ENCODE measurements at regions not wholly inside any gene's neighbourhood (a gene's known extent, or its start where the extent isn't known, plus 50 kb on each side); places are given as distances from the start of the nearest gene placed in this dataset.
A peak's percentile ranks its signal among the peaks of the same experiment; 100 is the strongest.
"Not testable (repeated sequence)": the region's sequence is repeated elsewhere in the genome, so short reads cannot be mapped to it uniquely, and the experiment has no call there.

DNA sequence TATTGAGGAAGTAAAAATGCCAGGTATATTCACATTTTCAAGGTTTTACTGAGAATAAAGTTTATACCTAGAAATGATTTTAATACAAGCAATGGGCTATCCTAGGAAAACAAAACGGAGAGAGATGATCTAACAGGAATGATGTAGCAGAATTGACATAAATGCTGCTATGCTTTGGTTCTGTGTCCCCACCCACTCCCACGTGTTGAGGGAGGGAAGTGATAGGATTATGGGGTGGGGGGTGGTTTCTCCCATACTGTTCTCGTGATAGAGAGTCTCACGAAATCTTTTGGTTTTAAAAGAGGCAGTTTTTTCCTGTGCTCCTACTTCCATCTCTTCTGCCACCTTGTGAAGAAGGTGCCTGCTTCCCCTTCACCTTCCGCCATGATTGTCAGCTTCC, 236.2 kb upstream of the ZNF337 start:
- not testable (repeated sequence) for H3K27me3 Mint-ChIP-seq

DNA sequence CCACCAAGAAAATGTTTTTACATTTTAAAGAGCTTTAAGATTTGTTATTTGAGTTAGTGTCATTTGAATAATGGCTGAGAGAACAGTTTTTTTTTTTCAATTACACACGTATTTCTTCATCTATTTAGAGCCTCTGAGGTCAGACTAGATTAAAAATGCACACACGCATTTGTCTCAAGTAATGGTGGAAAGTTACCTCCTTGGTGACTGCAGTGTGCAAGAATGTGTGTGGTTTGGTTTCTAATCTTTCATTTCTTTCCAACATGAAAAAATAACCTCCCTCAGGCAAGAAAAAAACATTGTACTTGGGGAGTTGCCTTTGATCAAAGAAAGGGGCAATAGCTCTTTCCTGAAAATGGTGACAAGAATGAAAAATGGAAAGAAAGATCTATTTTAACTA, 235.5 kb upstream of the ZNF337 start:
- H3K27ac Mint-ChIP-seq; H3K9me3 Mint-ChIP-seq; H3K4me1 Mint-ChIP-seq (ENCODE audit: low read depth); DNase-seq; intact Hi-C loops (cut with micrococcal nuclease); CTCF ChIA-PET; H3K4me3 Mint-ChIP-seq; H3K36me3 Mint-ChIP-seq (ENCODE audit: low read depth); POLR2A ChIA-PET; ATAC-seq; H3K27me3 Mint-ChIP-seq: not testable (repeated sequence)

More for the DNA sequence above, 236.2 kb upstream of the ZNF337 start:
- H3K27ac Mint-ChIP-seq; H3K4me3 Mint-ChIP-seq; ATAC-seq; H3K9me3 Mint-ChIP-seq; DNase-seq; H3K4me1 Mint-ChIP-seq (ENCODE audit: low read depth); intact Hi-C loops (cut with micrococcal nuclease); POLR2A ChIA-PET; CTCF ChIA-PET; H3K36me3 Mint-ChIP-seq (ENCODE audit: low read depth): not testable (repeated sequence)

DNA sequence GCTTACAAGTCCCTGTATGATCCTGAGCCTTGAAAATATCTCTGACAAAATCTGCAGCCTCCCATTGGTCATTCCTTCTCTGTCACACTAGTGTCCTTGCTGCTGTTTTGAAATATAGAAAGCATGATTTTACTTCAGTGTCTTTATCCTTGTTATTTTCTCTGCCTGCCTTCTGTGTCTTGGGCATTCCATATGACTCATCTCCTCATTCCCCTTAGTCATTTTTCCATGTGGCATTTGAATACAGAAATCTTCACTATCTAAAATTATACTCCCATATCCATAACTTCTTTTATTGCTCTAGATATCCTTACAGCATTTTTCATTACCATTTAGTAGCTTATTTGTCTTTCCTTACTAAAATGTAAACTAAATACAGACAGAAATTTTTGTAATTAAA, 205.7 kb upstream of the ZNF337 start:
- H3K36me3 Mint-ChIP-seq (ENCODE audit: low read depth); DNase-seq; ATAC-seq; POLR2A ChIA-PET; H3K27me3 Mint-ChIP-seq; intact Hi-C loops (cut with micrococcal nuclease); H3K27ac Mint-ChIP-seq; H3K9me3 Mint-ChIP-seq; H3K4me3 Mint-ChIP-seq; H3K4me1 Mint-ChIP-seq (ENCODE audit: low read depth); CTCF ChIA-PET: not testable (repeated sequence)

DNA sequence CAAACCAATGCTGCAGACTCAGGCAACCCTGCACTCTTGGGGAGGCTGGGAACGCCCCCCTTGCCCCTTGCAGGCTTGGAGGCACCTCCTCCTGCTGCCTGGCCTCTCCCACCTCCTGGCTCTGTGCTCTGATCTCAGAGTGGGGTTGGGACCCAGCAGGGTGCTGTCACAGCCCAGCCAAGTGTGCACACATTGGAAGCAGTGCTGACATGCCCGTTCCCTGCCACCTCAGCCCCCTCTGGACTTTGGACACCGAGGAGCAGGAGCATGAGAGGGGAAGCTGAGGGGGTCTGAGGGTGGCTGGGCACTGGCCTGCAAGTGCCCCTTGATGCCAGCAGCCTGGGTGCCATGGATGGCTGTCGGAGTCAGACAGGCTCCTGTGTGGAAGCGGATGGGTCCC, 202.0 kb upstream of the ZNF337 start:
- ATAC-seq; H3K27me3 Mint-ChIP-seq; H3K4me1 Mint-ChIP-seq (ENCODE audit: low read depth); POLR2A ChIA-PET; H3K27ac Mint-ChIP-seq; intact Hi-C loops (cut with micrococcal nuclease); H3K36me3 Mint-ChIP-seq (ENCODE audit: low read depth); H3K9me3 Mint-ChIP-seq; H3K4me3 Mint-ChIP-seq; DNase-seq; CTCF ChIA-PET: not testable (repeated sequence)

DNA sequence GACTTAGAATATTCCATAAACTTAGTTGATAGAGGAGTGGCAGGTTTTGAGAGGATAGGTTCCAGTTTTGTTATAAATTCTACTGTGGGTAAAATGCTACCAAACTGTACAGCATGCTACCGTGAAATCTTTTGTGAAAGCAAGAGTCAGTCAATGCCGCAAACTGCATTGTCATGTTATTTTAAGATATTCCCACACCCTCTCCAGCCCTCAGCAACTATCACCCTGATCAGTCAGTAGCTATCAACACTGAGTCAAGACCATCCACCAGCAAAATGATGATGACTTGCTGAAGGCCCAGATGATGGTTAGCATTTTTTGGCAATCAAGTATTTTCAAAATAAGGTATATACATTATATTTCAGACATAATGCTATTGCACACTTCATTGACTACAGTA, 182.4 kb upstream of the ZNF337 start:
- ATAC-seq; H3K27ac Mint-ChIP-seq; DNase-seq; POLR2A ChIA-PET; intact Hi-C loops (cut with micrococcal nuclease); H3K4me3 Mint-ChIP-seq; H3K4me1 Mint-ChIP-seq (ENCODE audit: low read depth); H3K27me3 Mint-ChIP-seq; CTCF ChIA-PET; H3K9me3 Mint-ChIP-seq; H3K36me3 Mint-ChIP-seq (ENCODE audit: low read depth): not testable (repeated sequence)

DNA sequence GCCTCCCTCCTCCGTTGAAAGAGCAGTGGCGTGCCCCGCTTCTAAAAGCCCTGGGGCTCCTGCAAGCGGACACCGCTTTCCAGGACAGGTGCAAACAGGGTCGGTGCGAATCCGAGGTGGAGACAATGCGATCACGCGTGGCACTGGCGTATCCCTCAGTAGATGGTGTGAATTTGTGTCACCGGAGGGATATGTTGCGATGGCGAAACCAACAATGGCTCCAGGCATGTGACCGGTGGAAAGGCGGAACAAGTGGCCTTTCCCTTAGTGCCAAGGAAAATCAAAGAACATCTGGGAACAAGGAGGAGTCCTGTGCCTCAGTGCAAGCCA, 172.0 kb upstream of the ZNF337 start:
- ATAC-seq; CTCF ChIA-PET; H3K4me1 Mint-ChIP-seq (ENCODE audit: low read depth); POLR2A ChIA-PET; H3K9me3 Mint-ChIP-seq; intact Hi-C loops (cut with micrococcal nuclease); H3K36me3 Mint-ChIP-seq (ENCODE audit: low read depth); DNase-seq; H3K27ac Mint-ChIP-seq: not testable (repeated sequence)
- peaks cover 43% of the 10 kb centered on the region for H3K27me3 Mint-ChIP-seq
- peak overlapping the region; percentile 41 for H3K4me3 Mint-ChIP-seq

DNA sequence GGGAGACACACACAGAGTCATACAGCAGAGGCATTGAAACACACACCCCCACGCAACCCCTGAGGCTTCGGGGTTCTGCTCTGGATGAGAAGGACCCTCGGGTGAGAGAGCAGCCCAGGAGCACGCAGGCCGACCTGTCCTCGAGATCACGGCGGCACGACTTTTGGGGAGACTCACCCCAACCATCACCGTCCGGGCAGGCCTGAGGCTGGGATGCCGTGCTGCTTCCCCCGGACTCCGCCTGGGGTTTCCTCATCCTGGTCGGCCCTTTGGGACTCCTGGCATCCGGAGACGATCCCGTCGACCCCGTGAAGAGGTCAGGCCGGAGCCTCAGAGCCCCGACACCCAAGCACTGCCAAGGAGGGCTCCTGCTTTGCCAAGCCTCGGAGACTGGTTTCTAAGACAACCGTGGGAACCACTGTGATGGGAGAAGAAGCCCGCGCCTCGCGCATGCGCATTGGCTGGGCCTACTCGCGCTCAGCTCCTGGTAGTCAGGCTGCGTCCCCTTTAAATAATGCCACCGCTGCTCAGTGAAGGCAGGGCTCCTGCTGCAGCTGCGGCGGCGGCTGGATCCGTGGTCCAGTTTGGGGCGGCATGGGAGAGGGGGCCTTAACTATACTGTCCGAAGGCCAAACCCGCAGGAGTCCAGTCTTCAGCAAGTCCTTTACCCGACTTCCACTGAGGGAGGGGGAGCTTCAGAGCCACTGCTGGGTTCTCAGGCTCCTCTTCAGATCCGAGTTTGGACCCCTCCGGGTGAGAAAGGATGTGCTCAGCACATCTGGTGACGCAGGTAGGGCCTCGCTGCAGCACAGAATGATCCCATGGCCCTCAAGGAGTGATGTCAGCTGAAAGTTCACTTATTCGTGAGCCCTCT, 171.4 kb upstream of the ZNF337 start:
- CTCF ChIA-PET, result no interaction called here
- H3K4me3 Mint-ChIP-seq, result peak overlapping the region; percentile 41
- peaks cover 45% of the 10 kb centered on the region for H3K27me3 Mint-ChIP-seq
- DNase-seq (peak; percentile 77), ATAC-seq (peak; percentile 80)
- H3K27ac Mint-ChIP-seq, result no peak overlapping the region
- POLR2A ChIA-PET, result no interaction called here
- TF ChIP-seq, protein P1, sequence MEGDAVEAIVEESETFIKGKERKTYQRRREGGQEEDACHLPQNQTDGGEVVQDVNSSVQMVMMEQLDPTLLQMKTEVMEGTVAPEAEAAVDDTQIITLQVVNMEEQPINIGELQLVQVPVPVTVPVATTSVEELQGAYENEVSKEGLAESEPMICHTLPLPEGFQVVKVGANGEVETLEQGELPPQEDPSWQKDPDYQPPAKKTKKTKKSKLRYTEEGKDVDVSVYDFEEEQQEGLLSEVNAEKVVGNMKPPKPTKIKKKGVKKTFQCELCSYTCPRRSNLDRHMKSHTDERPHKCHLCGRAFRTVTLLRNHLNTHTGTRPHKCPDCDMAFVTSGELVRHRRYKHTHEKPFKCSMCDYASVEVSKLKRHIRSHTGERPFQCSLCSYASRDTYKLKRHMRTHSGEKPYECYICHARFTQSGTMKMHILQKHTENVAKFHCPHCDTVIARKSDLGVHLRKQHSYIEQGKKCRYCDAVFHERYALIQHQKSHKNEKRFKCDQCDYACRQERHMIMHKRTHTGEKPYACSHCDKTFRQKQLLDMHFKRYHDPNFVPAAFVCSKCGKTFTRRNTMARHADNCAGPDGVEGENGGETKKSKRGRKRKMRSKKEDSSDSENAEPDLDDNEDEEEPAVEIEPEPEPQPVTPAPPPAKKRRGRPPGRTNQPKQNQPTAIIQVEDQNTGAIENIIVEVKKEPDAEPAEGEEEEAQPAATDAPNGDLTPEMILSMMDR (IDR thresholded peaks at IDR 0.05), result no peak
- intact Hi-C loops (cut with micrococcal nuclease), result no loop called here
- H3K4me1 Mint-ChIP-seq (ENCODE audit: low read depth), result peaks cover 9% of the 10 kb centered on the region
- H3K36me3 Mint-ChIP-seq (ENCODE audit: low read depth), result no peaks in the 10 kb centered on the region
- no peaks in the 10 kb centered on the region for H3K9me3 Mint-ChIP-seq

DNA sequence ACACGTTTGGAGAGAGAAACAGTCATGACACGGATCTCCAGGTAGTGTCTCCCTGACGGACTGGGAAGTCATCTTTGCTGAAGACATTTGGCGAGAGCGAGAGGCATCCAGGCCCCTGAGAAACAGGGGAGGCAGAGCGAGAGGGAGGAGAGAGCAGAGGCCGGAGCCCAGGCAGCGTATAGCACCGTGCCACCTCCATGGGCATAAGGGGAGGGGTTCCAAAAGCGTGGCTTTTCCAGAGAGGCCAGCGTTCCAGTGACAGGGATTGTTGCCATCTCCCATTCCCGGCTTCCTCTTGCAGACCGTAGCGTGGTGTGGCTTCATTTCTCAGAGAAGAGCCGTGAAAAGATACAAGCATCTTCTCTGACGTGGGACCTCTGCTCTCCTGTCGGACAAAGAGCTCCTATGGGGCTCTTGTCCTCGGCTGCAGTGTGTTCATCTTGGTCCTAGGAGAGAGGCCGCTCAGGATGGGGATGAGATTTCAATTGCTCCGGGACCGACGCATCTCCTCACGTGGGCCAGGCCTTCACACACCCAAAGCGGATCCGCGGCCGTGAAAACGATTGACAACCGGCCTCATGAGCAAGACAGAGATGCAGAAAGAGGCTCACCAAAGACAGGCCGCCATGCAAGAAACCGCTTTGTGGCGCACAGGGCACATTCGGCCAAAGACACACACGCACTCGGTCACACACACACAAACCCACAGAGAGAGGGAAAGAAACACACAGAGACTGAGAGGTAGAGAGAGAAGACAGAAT, 170.5 kb upstream of the ZNF337 start:
- CTCF ChIA-PET; intact Hi-C loops (cut with micrococcal nuclease); H3K36me3 Mint-ChIP-seq (ENCODE audit: low read depth); ATAC-seq; H3K4me3 Mint-ChIP-seq; POLR2A ChIA-PET; H3K27ac Mint-ChIP-seq; H3K9me3 Mint-ChIP-seq; DNase-seq: not testable (repeated sequence)
- Mint-ChIP-seq H3K27me3 (peaks cover 51% of the 10 kb centered on the region), H3K4me1 (ENCODE audit: low read depth) (peaks cover 17% of the 10 kb centered on the region)

Data from activated CD8-positive, alpha-beta T cell treated with anti-CD3 and anti-CD28 coated beads for 36 hours (primary cell).